Esophagus squamous epithelium (tissue), 5 donors: ENCODE measurements at regions not wholly inside any gene's neighbourhood (a gene's known extent, or its start where the extent isn't known, plus 50 kb on each side); places are given as distances from the start of the nearest gene placed in this dataset.

ENCODE experiments used
- DNase-seq: peaks from one replicate; lab custom pipeline; 2025; lab: John Stamatoyannopoulos, UW
- H3K27ac ChIP-seq, 4 donors: fragments of 200-600 bp; sonication (generic); one replicate each; pipeline ENCODE4 v1.5.1; 2016 to 2019; ENCODE audit warnings: mild to moderate bottlenecking in 1 of 4
- H3K27me3 ChIP-seq, 4 donors: fragments of 200-600 bp; sonication (generic); 1 replicate in 3 of 4; 2 replicates in 1 of 4; pipeline versions ENCODE4 v1.5.1 to v1.6.0; 2017 to 2021; ENCODE audit warnings: antibody characterized with exemption in 1 of 4
- H3K36me3 ChIP-seq, 3 donors: fragments of 200-600 bp; sonication (generic); one replicate each; pipeline ENCODE4 v1.5.1; 2016 to 2019
- H3K4me1 ChIP-seq, 3 donors: fragments of 200-600 bp; sonication (generic); one replicate each; pipeline ENCODE4 v1.5.1; 2017 to 2019
- H3K4me3 ChIP-seq, 4 donors: fragments of 200-600 bp; sonication (generic); 1 replicate in 3 of 4; 2 replicates in 1 of 4; pipeline ENCODE4 v1.5.1; 2016 to 2019; ENCODE audit warnings: mild to moderate bottlenecking in 2 of 4, moderate library complexity in 1 of 4
- H3K9me3 ChIP-seq, 3 donors: fragments of 200-600 bp; sonication (generic); one replicate each; pipeline ENCODE4 v1.5.1; 2016 to 2019
- POLR2A ChIP-seq, 4 donors: fragments of 450-650 bp; IDR thresholded peaks; one replicate each; pipeline ENCODE4 v1.6.1; 2017; ENCODE audit warnings: antibody characterized with exemption in 4 of 4, mild to moderate bottlenecking in 4 of 4, moderate library complexity in 3 of 4
- WGBS, 2 donors: methylation state at CpG; one replicate each; pipeline ENCODE4 v1.1.5; 2018; 5-methylcytosine and 5-hydroxymethylcytosine counted together
- intact Hi-C: fragments of 100-400 bp; cut with DNase I; formaldehyde crosslinking; loops from one replicate; pipeline ENCODE4 v1.15.0; 2022
- TF ChIP-seq, protein P1 (sequence below), 6 experiments: fragments of 450-650 bp in 4 of 6; fragments of 200-600 bp in 2 of 6; sonication (generic) in 2 of 6; IDR thresholded peaks; one replicate each; pipeline ENCODE4 v1.5.1; 2016 to 2019; ENCODE audit warnings: antibody characterized with exemption in 6 of 6, mild to moderate bottlenecking in 4 of 6, moderate library complexity in 4 of 6
- donor health status: DM: yes; HTN: yes; CAD: no.

- intact Hi-C loops, result no loop called here
- Histone ChIP-seq H3K9me3 (no peaks in the 10 kb centered on the region), H3K36me3 (no peaks in the 10 kb centered on the region), H3K27me3 (peaks cover 0 to 61% (median 0%) of the 10 kb centered on the region in 4 donors), H3K27ac (no peak overlapping the region), H3K4me3 (no peak overlapping the region), H3K4me1 (no peaks in the 10 kb centered on the region)
- DNase-seq, result no peak
- WGBS, 2 donors, result 79 to 83% methylated on average over 7 to 9 of the region's 32 CpGs
- no peak for TF ChIP-seq POLR2A (IDR thresholded peaks at IDR 0.05)
- TF ChIP-seq, protein P1, sequence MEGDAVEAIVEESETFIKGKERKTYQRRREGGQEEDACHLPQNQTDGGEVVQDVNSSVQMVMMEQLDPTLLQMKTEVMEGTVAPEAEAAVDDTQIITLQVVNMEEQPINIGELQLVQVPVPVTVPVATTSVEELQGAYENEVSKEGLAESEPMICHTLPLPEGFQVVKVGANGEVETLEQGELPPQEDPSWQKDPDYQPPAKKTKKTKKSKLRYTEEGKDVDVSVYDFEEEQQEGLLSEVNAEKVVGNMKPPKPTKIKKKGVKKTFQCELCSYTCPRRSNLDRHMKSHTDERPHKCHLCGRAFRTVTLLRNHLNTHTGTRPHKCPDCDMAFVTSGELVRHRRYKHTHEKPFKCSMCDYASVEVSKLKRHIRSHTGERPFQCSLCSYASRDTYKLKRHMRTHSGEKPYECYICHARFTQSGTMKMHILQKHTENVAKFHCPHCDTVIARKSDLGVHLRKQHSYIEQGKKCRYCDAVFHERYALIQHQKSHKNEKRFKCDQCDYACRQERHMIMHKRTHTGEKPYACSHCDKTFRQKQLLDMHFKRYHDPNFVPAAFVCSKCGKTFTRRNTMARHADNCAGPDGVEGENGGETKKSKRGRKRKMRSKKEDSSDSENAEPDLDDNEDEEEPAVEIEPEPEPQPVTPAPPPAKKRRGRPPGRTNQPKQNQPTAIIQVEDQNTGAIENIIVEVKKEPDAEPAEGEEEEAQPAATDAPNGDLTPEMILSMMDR (IDR thresholded peaks at IDR 0.05), result no peak
Observed at GRCh38 chr7:1311406-1312135, 78.9 kb downstream of the UNCX start.

DNA sequence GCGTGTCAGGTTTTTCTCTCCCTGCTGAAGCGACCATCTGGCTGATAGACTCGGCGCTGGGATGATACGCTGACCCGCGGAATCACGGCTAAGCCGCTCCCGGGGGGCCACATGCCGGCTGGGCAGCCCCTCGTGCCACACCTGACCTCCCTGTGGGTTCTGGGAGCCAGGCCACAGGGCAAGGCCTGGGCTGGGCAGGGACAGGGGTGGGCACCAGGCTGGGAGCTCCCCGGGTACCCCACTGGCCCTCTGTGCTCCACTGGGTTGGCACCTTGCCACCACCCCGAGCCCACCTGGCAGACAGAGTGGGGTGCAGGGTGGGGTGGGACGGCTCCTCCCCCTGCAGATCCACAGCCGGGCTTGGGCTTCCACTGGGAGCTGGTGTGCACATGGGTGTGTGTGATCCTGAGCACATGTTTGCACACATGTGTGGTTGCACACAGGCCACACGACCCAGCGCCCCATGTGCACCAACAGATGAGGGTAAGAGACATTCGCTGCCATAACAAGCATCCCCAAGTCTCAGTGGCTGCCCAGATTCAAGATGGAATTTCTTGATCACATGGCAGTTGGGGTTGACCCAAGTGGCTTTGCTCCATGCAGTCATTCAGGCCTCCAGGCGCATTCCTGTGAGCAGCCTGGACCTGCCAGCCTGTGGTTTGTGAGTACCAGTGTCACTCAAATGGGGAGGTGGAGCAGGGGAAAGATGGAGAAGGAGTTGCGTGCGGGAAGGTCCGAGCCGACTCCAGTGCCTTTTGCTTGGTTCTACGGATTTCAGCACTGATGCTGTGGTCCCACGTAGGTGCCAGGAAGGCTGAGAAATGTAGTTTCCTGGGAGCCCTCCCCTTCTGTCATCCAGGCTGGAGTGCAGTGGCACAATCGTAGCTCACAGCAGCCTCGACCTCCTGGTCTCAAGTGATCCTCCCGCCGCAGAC, 79.7 kb downstream of the UNCX start:
- Histone ChIP-seq H3K9me3 (no peaks in the 10 kb centered on the region), H3K4me3 (no peak overlapping the region), H3K4me1 (no peaks in the 10 kb centered on the region), H3K27me3 (peaks cover 0 to 66% (median 0%) of the 10 kb centered on the region in 4 donors), H3K27ac (no peak overlapping the region), H3K36me3 (no peaks in the 10 kb centered on the region)
- WGBS, 2 donors, result 89 to 91% methylated on average over 9 to 22 of the region's 30 CpGs
- DNase-seq, result no peak
- no peak for TF ChIP-seq POLR2A (IDR thresholded peaks at IDR 0.05)
- TF ChIP-seq, protein P1 (IDR thresholded peaks at IDR 0.05), result no peak
- intact Hi-C loops, result no loop called here

- peaks cover 0 to 69% (median 0%) of the 10 kb centered on the region in 4 donors for H3K27me3 ChIP-seq
Observed at GRCh38 chr7:1313613-1314012, 80.9 kb downstream of the UNCX start.

DNA sequence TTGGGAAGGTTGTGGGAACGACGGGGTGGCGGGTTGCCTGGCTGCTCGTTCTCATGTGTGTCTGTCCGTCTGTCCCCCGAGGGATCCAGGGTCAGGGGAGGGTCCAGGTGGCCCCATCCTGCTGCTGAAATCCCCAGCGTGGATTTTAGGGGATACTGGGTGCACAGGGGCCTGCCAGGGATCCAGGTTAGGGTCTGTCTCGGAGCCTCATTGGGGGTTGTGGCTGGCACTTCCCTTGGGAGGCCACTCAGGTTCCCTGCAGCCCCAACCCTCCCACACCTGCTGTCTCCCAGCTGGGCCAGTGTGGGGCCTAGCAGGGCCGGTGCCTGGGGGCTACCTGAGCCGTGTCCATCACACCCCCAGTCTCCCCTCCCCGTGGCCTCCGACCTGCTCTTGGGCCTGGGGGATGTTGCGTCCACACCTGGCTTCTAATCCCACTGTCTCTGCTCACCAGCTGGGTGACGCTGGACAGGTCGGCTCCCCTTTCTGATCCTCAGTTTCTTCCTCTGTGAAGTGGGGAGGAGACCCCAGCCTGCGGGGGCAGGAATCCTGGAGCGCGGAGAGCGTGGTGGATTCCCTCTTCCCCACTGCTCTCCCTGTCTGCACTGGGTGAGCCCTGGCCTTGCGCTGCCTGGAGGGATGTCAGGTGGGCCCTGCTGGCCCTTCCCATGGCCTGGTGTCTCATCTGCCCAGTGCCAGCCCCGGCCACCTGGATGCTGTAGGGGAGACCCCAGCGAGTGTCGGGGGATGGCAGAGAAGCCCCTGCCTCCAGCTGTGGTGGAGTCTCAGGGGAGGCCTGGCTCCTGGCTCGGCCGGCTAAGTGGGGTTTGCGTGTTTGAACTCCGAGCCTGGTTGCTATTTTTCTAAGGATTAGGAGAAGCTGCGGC, 81.6 kb downstream of the UNCX start:
- Histone ChIP-seq H3K9me3 (no peaks in the 10 kb centered on the region), H3K36me3 (no peaks in the 10 kb centered on the region), H3K27ac (no peak overlapping the region), H3K4me1 (no peaks in the 10 kb centered on the region), H3K4me3 (no peak overlapping the region), H3K27me3 (peaks cover 0 to 71% (median 0%) of the 10 kb centered on the region in 4 donors)
- no peak for DNase-seq
- 63 to 70% methylated on average over 7 to 9 of the region's 28 CpGs for WGBS, 2 donors
- no peak for TF ChIP-seq POLR2A (IDR thresholded peaks at IDR 0.05)
- TF ChIP-seq, protein P1 (IDR thresholded peaks at IDR 0.05), result no peak
- intact Hi-C loops, result no loop called here

More at GRCh38 chr7:1313613-1314012, 80.9 kb downstream of the UNCX start:
- no peak for DNase-seq
- Histone ChIP-seq H3K27ac (no peak overlapping the region), H3K4me1 (no peaks in the 10 kb centered on the region), H3K36me3 (no peaks in the 10 kb centered on the region), H3K9me3 (no peaks in the 10 kb centered on the region), H3K4me3 (no peak overlapping the region)
- TF ChIP-seq POLR2A (IDR thresholded peaks at IDR 0.05), result no peak
- TF ChIP-seq, protein P1 (IDR thresholded peaks at IDR 0.05), result no peak
- intact Hi-C loops, result no loop called here
- WGBS, 2 donors, result 60 to 66% methylated on average over 7 to 14 of the region's 15 CpGs
